IMR-90 (cell line): ENCODE measurements at regions not wholly inside any gene's neighbourhood (a gene's known extent, or its start where the extent isn't known, plus 50 kb on each side); places are given as distances from the start of the nearest gene placed in this dataset.

ENCODE experiments used
- ATAC-seq: fragments of 200-7000 bp; cut with Tn5 transposase; 2 replicates; pipeline ENCODE4 v1.9.1; 2020; ENCODE audit warnings: low read depth, mild to moderate bottlenecking, moderate library complexity
- BruUV-seq: library from RNA; stranded (reverse); fragments of 400-500 nt; replicated peaks from 2 replicates; lab custom pipeline; 2021; lab: Mats Ljungman, UMichigan
- CTCF ChIA-PET: fragments of 300-600 bp; formaldehyde crosslinking; extraction: SDS; loops from one replicate; lab custom pipeline; 2021; ENCODE audit warnings: antibody characterized with exemption; lab: Yijun Ruan, JAX
- POLR2A ChIA-PET: fragments of 300-600 bp; sonication (Branson Sonifier 250); formaldehyde crosslinking; loops from one replicate; lab custom pipeline; 2022; ENCODE audit warnings: antibody characterized with exemption; ENCODE audit not compliant: unreplicated experiment; lab: Charles Lee
- DNase-seq: peaks from one replicate; pipeline ENCODE4 v3.0.0; 2013
- H2AFZ ChIP-seq: replicated peaks from 2 replicates; pipeline ENCODE3; 2013; ENCODE audit warnings: low read length, mild to moderate bottlenecking; ENCODE audit not compliant: poor library complexity
- H2AK5ac ChIP-seq: 2 replicates; pipeline ENCODE4 v1.6.1; 2013; ENCODE audit warnings: low read depth, low read length, inconsistent platforms
- H2AK9ac ChIP-seq: replicated peaks from 2 replicates; pipeline ENCODE3; 2013; ENCODE audit warnings: mild to moderate bottlenecking, low read depth, low read length, moderate library complexity; ENCODE audit not compliant: poor library complexity
- H2BK120ac ChIP-seq: 2 replicates; pipeline ENCODE4 v1.6.1; 2013; ENCODE audit warnings: low read depth, low read length, inconsistent platforms
- H2BK15ac ChIP-seq: 3 replicates; pipeline ENCODE4 v1.6.1; 2013; ENCODE audit warnings: low read depth, low read length, inconsistent platforms
- H2BK20ac ChIP-seq: 2 replicates; pipeline ENCODE4 v1.6.1; 2013; ENCODE audit warnings: low read depth, mild to moderate bottlenecking, inconsistent platforms, low read length, moderate library complexity
- H2BK5ac ChIP-seq: 2 replicates; pipeline ENCODE4 v1.6.1; 2013; ENCODE audit warnings: mild to moderate bottlenecking, low read depth, low read length, inconsistent platforms; ENCODE audit not compliant: poor library complexity, severe bottlenecking
- H3K14ac ChIP-seq: replicated peaks from 2 replicates; pipeline ENCODE4 v1.6.1; 2013; ENCODE audit warnings: low read depth, low read length, inconsistent platforms
- H3K18ac ChIP-seq: 2 replicates; pipeline ENCODE4 v1.6.1; 2013; ENCODE audit warnings: low read depth, low read length, control low read depth
- H3K23ac ChIP-seq: 2 replicates; pipeline ENCODE4 v1.6.1; 2013; ENCODE audit warnings: low read depth, low read length, inconsistent platforms
- H3K27ac ChIP-seq: 2 replicates; pipeline ENCODE4 v1.5.1; 2013; ENCODE audit warnings: mild to moderate bottlenecking, control low read depth, low read length; ENCODE audit not compliant: insufficient read depth
- H3K27me3 ChIP-seq: 2 replicates; pipeline ENCODE4 v1.6.1; 2013; ENCODE audit warnings: low read length; ENCODE audit not compliant: control insufficient read depth, insufficient read depth
- H3K36me3 ChIP-seq: 2 replicates; pipeline ENCODE4 v1.6.1; 2013; ENCODE audit warnings: low read length, mixed read lengths; ENCODE audit not compliant: control insufficient read depth, insufficient read depth
- H3K4ac ChIP-seq: 2 replicates; pipeline ENCODE4 v1.6.1; 2013; ENCODE audit warnings: low read depth, low read length, inconsistent platforms
- H3K4me1 ChIP-seq: 2 replicates; pipeline ENCODE4 v1.6.1; 2013; ENCODE audit warnings: low read length, mixed read lengths; ENCODE audit not compliant: control insufficient read depth, insufficient read depth
- H3K4me2 ChIP-seq: 2 replicates; pipeline ENCODE4 v1.6.1; 2013; ENCODE audit warnings: low read depth, mild to moderate bottlenecking, control low read depth, low read length, moderate library complexity
- H3K4me3 ChIP-seq: 2 replicates; pipeline ENCODE4 v1.5.1; 2013; ENCODE audit warnings: low read depth, mild to moderate bottlenecking, control low read depth, low read length, moderate library complexity; ENCODE audit not compliant: insufficient read depth
- H3K56ac ChIP-seq: 2 replicates; pipeline ENCODE4 v1.6.1; 2013; ENCODE audit warnings: low read length, inconsistent platforms; ENCODE audit not compliant: insufficient read depth; ENCODE audit errors: extremely low read depth
- H3K79me1 ChIP-seq, 2 experiments: 2 replicates each; pipeline ENCODE4 v1.6.1; 2013; ENCODE audit warnings: low read length in 2 of 2, inconsistent platforms in 1 of 2, low read depth in 1 of 2
- H3K9ac ChIP-seq: 2 replicates; pipeline ENCODE4 v1.6.1; 2013; ENCODE audit warnings: low read depth, low read length, control low read depth
- H3K9me1 ChIP-seq: 2 replicates; pipeline ENCODE4 v1.6.1; 2013; ENCODE audit warnings: low read length, inconsistent platforms; ENCODE audit not compliant: insufficient read depth
- H3K9me3 ChIP-seq: 2 replicates; pipeline ENCODE4 v1.6.1; 2013; ENCODE audit warnings: low read length; ENCODE audit not compliant: control insufficient read depth, insufficient read depth
- H4K20me1 ChIP-seq: 2 replicates; pipeline ENCODE4 v1.6.1; 2013; ENCODE audit warnings: low read length, inconsistent platforms; ENCODE audit not compliant: insufficient read depth
- H4K5ac ChIP-seq: 2 replicates; pipeline ENCODE4 v1.6.1; 2013; ENCODE audit warnings: mild to moderate bottlenecking, low read depth, low read length, control low read depth
- H4K8ac ChIP-seq, 2 experiments: 2 replicates each; pipeline ENCODE4 v1.6.1; 2013; ENCODE audit warnings: low read depth in 2 of 2, low read length in 2 of 2, control low read depth in 1 of 2, inconsistent platforms in 1 of 2
- H4K91ac ChIP-seq: 2 replicates; pipeline ENCODE4 v1.6.1; 2013; ENCODE audit warnings: low read depth, low read length, inconsistent platforms; ENCODE audit not compliant: insufficient read depth
- BHLHE40 ChIP-seq: fragments of 150-350 bp; IDR thresholded peaks from 2 replicates; pipeline ENCODE4 v1.6.1; 2016; ENCODE audit warnings: mild to moderate bottlenecking, low read depth, low read length
- CEBPB ChIP-seq: IDR thresholded peaks from 2 replicates; pipeline ENCODE4 v1.6.1; 2012; ENCODE audit warnings: low read depth, low read length, improper control_type of control experiment
- CHD1 ChIP-seq: IDR thresholded peaks from 2 replicates; pipeline ENCODE4 v1.6.1; 2012; ENCODE audit warnings: low read depth, low read length, improper control_type of control experiment
- FOS ChIP-seq: fragments of 150-350 bp; IDR thresholded peaks from 2 replicates; pipeline ENCODE4 v1.6.1; 2016; ENCODE audit warnings: low read depth, low read length
- MAFK ChIP-seq: IDR thresholded peaks from 2 replicates; pipeline ENCODE4 v1.6.1; 2012; ENCODE audit warnings: low read depth, low read length, improper control_type of control experiment
- MAZ ChIP-seq: IDR thresholded peaks from 2 replicates; pipeline ENCODE4 v1.6.1; 2012; ENCODE audit warnings: low read depth, mild to moderate bottlenecking, low read length, improper control_type of control experiment, moderate library complexity, borderline replicate concordance
- MXI1 ChIP-seq: IDR thresholded peaks from 2 replicates; pipeline ENCODE4 v1.6.1; 2012; ENCODE audit warnings: low read depth, mild to moderate bottlenecking, low read length, moderate library complexity, borderline replicate concordance
- NFE2L2 ChIP-seq: fragments of 150-350 bp; IDR thresholded peaks from 2 replicates; pipeline ENCODE4 v1.6.1; 2016; ENCODE audit warnings: low read depth, mild to moderate bottlenecking, low read length
- POLR2A ChIP-seq: IDR thresholded peaks from 2 replicates; pipeline ENCODE4 v1.6.1; 2012; ENCODE audit warnings: mild to moderate bottlenecking, low read depth, low read length
- RAD21 ChIP-seq: IDR thresholded peaks from 2 replicates; pipeline ENCODE4 v1.6.1; 2012; ENCODE audit warnings: low read length, improper control_type of control experiment
- RCOR1 ChIP-seq: IDR thresholded peaks from 2 replicates; pipeline ENCODE4 v1.6.1; 2012; ENCODE audit warnings: mild to moderate bottlenecking, low read length, improper control_type of control experiment; ENCODE audit not compliant: insufficient replicate concordance
- RFX5 ChIP-seq: IDR thresholded peaks from 2 replicates; pipeline ENCODE4 v1.8.0; 2012; ENCODE audit warnings: low read depth, mild to moderate bottlenecking, low read length, moderate library complexity
- SMC3 ChIP-seq: fragments of 150-350 bp; IDR thresholded peaks from 2 replicates; pipeline ENCODE4 v1.6.1; 2016; ENCODE audit warnings: low read depth, mild to moderate bottlenecking, antibody characterized with exemption, low read length, moderate library complexity
- WGBS, 2 experiments: methylation state at CpG; one replicate each; pipeline versions ENCODE4 v1.1.5 to v1.1.7; 2013; ENCODE audit warnings: missing lambda C conversion rate in 2 of 2; ENCODE audit not compliant: insufficient read length in 1 of 2; ENCODE audit errors: extremely low coverage in 2 of 2; 5-methylcytosine and 5-hydroxymethylcytosine counted together
- dilution Hi-C: fragments of 300-500 bp; cut with HindIII; formaldehyde crosslinking; loops from one replicate; pipeline ENCODE4 v1.14.3; 2018; ENCODE audit warnings: low sequenced_read_pairs; ENCODE audit not compliant: unreplicated experiment
- in situ Hi-C: fragments of 300-500 bp; cut with MboI; formaldehyde crosslinking; loops from 3 replicates; pipeline ENCODE4 v1.14.3; 2019; ENCODE audit warnings: low sequenced_read_pairs, inconsistent platforms, mixed read lengths
- intact Hi-C: fragments of 100-400 bp; cut with micrococcal nuclease; formaldehyde crosslinking; loops from 2 replicates; pipeline ENCODE4 v1.10.0; 2022
- TF ChIP-seq, protein P1 (sequence below): fragments of 150-350 bp; IDR thresholded peaks from 2 replicates; pipeline ENCODE4 v1.6.1; 2016; ENCODE audit warnings: low read depth, mild to moderate bottlenecking, low read length, moderate library complexity, borderline replicate concordance
- TF ChIP-seq, protein P2 (sequence below): conservative IDR thresholded peaks from 2 replicates; pipeline ENCODE4 v1.5.1; 2012; ENCODE audit warnings: mild to moderate bottlenecking, low read depth, low read length, improper control_type of control experiment
- TF ChIP-seq, protein P3 (sequence below): fragments of 150-350 bp; IDR thresholded peaks from 2 replicates; pipeline ENCODE4 v1.6.1; 2017; ENCODE audit warnings: mild to moderate bottlenecking, antibody characterized with exemption, low read length, low read depth

DNA sequence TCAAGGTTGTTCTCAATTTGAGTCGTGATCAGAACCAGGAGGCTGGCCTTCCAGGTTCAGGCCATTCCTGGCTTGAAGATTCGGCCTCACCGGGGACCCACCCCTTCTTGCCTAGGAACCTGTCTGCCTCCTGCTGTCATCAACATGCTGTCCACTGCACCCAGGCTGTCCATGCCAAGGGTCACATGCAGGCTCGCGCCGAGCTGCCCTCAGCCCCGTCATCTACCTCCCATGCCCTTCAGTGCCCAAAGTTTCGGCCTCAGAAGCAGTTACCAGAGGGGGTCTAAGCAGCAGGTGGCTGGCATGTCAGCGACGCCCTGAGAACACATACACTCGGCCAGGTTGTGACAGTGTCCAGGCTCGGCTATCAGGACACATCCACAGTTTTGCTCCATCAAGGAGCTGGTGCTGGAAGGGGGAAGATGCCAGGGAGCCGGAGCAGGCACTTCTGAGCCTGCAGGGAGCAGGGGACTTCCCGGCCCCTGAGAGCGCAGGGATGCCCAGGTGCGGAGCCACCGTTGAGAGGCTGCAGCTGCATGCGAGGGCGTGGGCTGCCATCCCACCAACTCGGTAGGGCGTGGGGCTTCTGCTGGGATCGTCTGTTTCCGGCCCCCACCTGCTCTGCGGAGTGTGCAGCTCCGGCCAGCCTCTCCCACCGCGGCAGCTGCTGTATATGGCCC, 590.9 kb upstream of the SLITRK5 start:
- CTCF ChIA-PET, result no interaction called here
- WGBS, 2 experiments, result 97% methylated on average over 5 of the region's 27 CpGs; no CpG with 5 or more reads in 1 of the 2 experiments
- dilution Hi-C loops, result no loop called here

More for the DNA sequence above, 590.9 kb upstream of the SLITRK5 start:
- Histone ChIP-seq H3K23ac (no peak overlapping the region), H3K79me1 (no peaks in the 10 kb centered on the region), H3K27me3 (no peaks in the 10 kb centered on the region), H3K4me1 (no peaks in the 10 kb centered on the region), H3K14ac (no peak overlapping the region), H3K9me1 (no peaks in the 10 kb centered on the region), H3K4ac (no peak overlapping the region), H3K9ac (no peak overlapping the region), H3K9me3 (no peaks in the 10 kb centered on the region), H3K18ac (no peak overlapping the region), H3K56ac (no peak overlapping the region), H2AFZ (no peak overlapping the region), H3K36me3 (no peaks in the 10 kb centered on the region), H2BK20ac (no peak overlapping the region), H3K4me2 (no peak overlapping the region), H3K4me3 (no peak overlapping the region), H4K8ac (no peak overlapping the region), H4K20me1 (no peaks in the 10 kb centered on the region), H3K27ac (no peak overlapping the region), H4K5ac (no peak overlapping the region), H2BK15ac (no peak overlapping the region; the same call in 2 of the 3 replicates), H2AK5ac (no peak overlapping the region), H2AK9ac (peak overlapping the region; percentile 61), H2BK120ac (no peak overlapping the region), H2BK5ac (no peak overlapping the region), H4K91ac (no peak overlapping the region)
- POLR2A ChIA-PET, result no interaction called here
- ATAC-seq, result no peak
- no TSS peak for BruUV-seq
- intact Hi-C loops (no loop called here), in situ Hi-C loops (no loop called here)
- TF ChIP-seq NFE2L2, result no peak
- no peak for TF ChIP-seq RFX5
- TF ChIP-seq SMC3, result no peak
- no peak for TF ChIP-seq RCOR1
- TF ChIP-seq POLR2A, result no peak
- TF ChIP-seq, protein P1, sequence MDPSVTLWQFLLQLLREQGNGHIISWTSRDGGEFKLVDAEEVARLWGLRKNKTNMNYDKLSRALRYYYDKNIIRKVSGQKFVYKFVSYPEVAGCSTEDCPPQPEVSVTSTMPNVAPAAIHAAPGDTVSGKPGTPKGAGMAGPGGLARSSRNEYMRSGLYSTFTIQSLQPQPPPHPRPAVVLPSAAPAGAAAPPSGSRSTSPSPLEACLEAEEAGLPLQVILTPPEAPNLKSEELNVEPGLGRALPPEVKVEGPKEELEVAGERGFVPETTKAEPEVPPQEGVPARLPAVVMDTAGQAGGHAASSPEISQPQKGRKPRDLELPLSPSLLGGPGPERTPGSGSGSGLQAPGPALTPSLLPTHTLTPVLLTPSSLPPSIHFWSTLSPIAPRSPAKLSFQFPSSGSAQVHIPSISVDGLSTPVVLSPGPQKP, result no peak
- TF ChIP-seq MAZ, result no peak
- TF ChIP-seq BHLHE40, result no peak
- TF ChIP-seq CEBPB, result no peak
- no peak for TF ChIP-seq CHD1
- TF ChIP-seq, protein P2, sequence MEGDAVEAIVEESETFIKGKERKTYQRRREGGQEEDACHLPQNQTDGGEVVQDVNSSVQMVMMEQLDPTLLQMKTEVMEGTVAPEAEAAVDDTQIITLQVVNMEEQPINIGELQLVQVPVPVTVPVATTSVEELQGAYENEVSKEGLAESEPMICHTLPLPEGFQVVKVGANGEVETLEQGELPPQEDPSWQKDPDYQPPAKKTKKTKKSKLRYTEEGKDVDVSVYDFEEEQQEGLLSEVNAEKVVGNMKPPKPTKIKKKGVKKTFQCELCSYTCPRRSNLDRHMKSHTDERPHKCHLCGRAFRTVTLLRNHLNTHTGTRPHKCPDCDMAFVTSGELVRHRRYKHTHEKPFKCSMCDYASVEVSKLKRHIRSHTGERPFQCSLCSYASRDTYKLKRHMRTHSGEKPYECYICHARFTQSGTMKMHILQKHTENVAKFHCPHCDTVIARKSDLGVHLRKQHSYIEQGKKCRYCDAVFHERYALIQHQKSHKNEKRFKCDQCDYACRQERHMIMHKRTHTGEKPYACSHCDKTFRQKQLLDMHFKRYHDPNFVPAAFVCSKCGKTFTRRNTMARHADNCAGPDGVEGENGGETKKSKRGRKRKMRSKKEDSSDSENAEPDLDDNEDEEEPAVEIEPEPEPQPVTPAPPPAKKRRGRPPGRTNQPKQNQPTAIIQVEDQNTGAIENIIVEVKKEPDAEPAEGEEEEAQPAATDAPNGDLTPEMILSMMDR, result no peak
- TF ChIP-seq, protein P3, sequence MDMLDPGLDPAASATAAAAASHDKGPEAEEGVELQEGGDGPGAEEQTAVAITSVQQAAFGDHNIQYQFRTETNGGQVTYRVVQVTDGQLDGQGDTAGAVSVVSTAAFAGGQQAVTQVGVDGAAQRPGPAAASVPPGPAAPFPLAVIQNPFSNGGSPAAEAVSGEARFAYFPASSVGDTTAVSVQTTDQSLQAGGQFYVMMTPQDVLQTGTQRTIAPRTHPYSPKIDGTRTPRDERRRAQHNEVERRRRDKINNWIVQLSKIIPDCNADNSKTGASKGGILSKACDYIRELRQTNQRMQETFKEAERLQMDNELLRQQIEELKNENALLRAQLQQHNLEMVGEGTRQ, result no peak
- TF ChIP-seq FOS, result no peak
- TF ChIP-seq RAD21, result no peak
- no peak for TF ChIP-seq MAFK
- TF ChIP-seq MXI1, result no peak
- DNase-seq, result no peak
